ENCODE measurements at regions not wholly inside any gene's neighbourhood (a gene's known extent, or its start where the extent isn't known, plus 50 kb on each side); places are given as distances from the start of the nearest gene placed in this dataset.

DNA sequence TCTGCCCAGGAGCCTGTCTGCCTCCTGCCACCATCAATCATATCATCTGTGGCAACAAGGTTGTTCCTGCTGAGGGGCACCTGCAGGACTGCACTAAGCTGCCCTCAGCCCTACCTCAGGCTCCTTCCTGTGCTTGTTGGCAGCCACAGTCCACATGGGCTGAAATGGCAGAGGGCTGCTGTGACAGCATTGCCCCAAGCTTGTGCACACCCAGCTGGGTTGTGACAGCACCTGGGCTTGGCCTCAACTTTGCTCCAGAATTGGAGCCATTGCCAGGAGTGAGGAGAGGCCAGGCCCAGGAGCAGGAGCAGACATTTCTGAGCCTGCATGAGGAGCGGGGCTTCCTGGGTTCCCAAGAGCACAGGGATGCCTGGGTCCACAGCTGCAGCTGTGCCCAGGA is 340.9 kb upstream of the CHRM2 start:
- no peak for TF ChIP-seq SUZ12 (IDR thresholded peaks at IDR 0.05)
- TF ChIP-seq CTBP1 (IDR thresholded peaks at IDR 0.05; ENCODE audit: borderline replicate concordance), result no peak
- TF ChIP-seq FOXK2 (IDR thresholded peaks at IDR 0.05), result no peak
- TF ChIP-seq FOXM1 (IDR thresholded peaks at IDR 0.05; ENCODE audit: borderline replicate concordance), result no peak
- no peak for TF ChIP-seq ZNF384 (IDR thresholded peaks at IDR 0.05)
- TF ChIP-seq ARNT (IDR thresholded peaks at IDR 0.05), result no peak
- TF ChIP-seq, protein P1, sequence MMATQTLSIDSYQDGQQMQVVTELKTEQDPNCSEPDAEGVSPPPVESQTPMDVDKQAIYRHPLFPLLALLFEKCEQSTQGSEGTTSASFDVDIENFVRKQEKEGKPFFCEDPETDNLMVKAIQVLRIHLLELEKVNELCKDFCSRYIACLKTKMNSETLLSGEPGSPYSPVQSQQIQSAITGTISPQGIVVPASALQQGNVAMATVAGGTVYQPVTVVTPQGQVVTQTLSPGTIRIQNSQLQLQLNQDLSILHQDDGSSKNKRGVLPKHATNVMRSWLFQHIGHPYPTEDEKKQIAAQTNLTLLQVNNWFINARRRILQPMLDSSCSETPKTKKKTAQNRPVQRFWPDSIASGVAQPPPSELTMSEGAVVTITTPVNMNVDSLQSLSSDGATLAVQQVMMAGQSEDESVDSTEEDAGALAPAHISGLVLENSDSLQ (IDR thresholded peaks at IDR 0.05), result no peak
- no peak for TF ChIP-seq SP1 (IDR thresholded peaks at IDR 0.05)
- TF ChIP-seq TARDBP (IDR thresholded peaks at IDR 0.05), result no peak
- TF ChIP-seq NFRKB (IDR thresholded peaks at IDR 0.05), result no peak
- no peak for TF ChIP-seq BHLHE40 (IDR thresholded peaks at IDR 0.05; ENCODE audit: borderline replicate concordance)
- TF ChIP-seq ELF4 (IDR thresholded peaks at IDR 0.05), result no peak

All from HEK293T (cell line).